CD14-positive monocyte (primary cell): ENCODE measurements at regions not wholly inside any gene's neighbourhood (a gene's known extent, or its start where the extent isn't known, plus 50 kb on each side); places are given as distances from the start of the nearest gene placed in this dataset.

ENCODE experiments used
- DNase-seq, 3 donors: peaks; one replicate each; pipeline ENCODE4 v3.0.0-alpha.2; 2011 to 2022
- H2AFZ ChIP-seq: 2 replicates; pipeline ENCODE4 v1.6.0; 2012; ENCODE audit warnings: mild to moderate bottlenecking, low read depth, low read length, inconsistent platforms; ENCODE audit not compliant: insufficient read depth, poor library complexity, severe bottlenecking
- H3K27ac ChIP-seq, 2 donors: 1 replicate in 1 of 2; 2 replicates in 1 of 2; pipeline ENCODE4 v1.5.1; 2012 to 2013; ENCODE audit warnings: low read length in 2 of 2, control low read depth in 1 of 2, inconsistent platforms in 1 of 2, low read depth in 1 of 2, mild to moderate bottlenecking in 1 of 2
- H3K27me3 ChIP-seq, 2 donors: one replicate each; pipeline versions ENCODE4 v1.6.0 to v1.6.1; 2011 to 2013; ENCODE audit warnings: low read length in 2 of 2; ENCODE audit not compliant: control insufficient read depth in 2 of 2, insufficient read depth in 2 of 2
- H3K36me3 ChIP-seq, 2 donors: replicated peaks in 1 of 2; 1 replicate in 1 of 2; 2 replicates in 1 of 2; pipeline versions ENCODE4 v1.5.1 to v1.6.1; 2012 to 2013; ENCODE audit warnings: low read length in 2 of 2, control low read depth in 1 of 2, inconsistent platforms in 1 of 2, mild to moderate bottlenecking in 1 of 2; ENCODE audit not compliant: insufficient read depth in 2 of 2, control insufficient read depth in 1 of 2
- H3K4me1 ChIP-seq, 2 donors: 1 replicate in 1 of 2; 2 replicates in 1 of 2; pipeline versions ENCODE4 v1.5.1 to v1.6.1; 2012 to 2013; ENCODE audit warnings: low read length in 2 of 2, control low read depth in 1 of 2, inconsistent platforms in 1 of 2, mild to moderate bottlenecking in 1 of 2, moderate library complexity in 1 of 2; ENCODE audit not compliant: insufficient read depth in 2 of 2, control insufficient read depth in 1 of 2
- H3K4me2 ChIP-seq: replicated peaks from 2 replicates; pipeline ENCODE3; 2012; ENCODE audit warnings: low read length, moderate library complexity, mild to moderate bottlenecking; ENCODE audit not compliant: poor library complexity, severe bottlenecking; ENCODE audit errors: extremely low read depth
- H3K4me3 ChIP-seq, 3 experiments: fragments of 200-600 bp in 1 of 3; sonication (generic) in 1 of 3; replicated peaks in 1 of 3; 1 replicate in 2 of 3; 2 replicates in 1 of 3; pipeline ENCODE4 v1.5.1; 2011 to 2013; ENCODE audit warnings: low read length in 3 of 3, mild to moderate bottlenecking in 3 of 3, control low read depth in 2 of 3, low read depth in 2 of 3, inconsistent platforms in 1 of 3, moderate library complexity in 1 of 3
- H3K79me2 ChIP-seq: 2 replicates; pipeline ENCODE4 v1.6.0; 2012; ENCODE audit warnings: mild to moderate bottlenecking, control low read depth, inconsistent platforms, low read length, moderate library complexity; ENCODE audit not compliant: insufficient read depth
- H3K9ac ChIP-seq: 2 replicates; pipeline ENCODE4 v1.6.0; 2017; ENCODE audit warnings: low read length, mild to moderate bottlenecking; ENCODE audit not compliant: insufficient read depth, poor library complexity, severe bottlenecking
- H3K9me3 ChIP-seq, 2 donors: replicated peaks in 1 of 2; 1 replicate in 1 of 2; 2 replicates in 1 of 2; pipeline versions ENCODE4 v1.5.1 to v1.6.1; 2012 to 2013; ENCODE audit warnings: low read length in 2 of 2, control low read depth in 1 of 2; ENCODE audit not compliant: control insufficient read depth in 1 of 2, insufficient read depth in 1 of 2
- H4K20me1 ChIP-seq: 2 replicates; pipeline ENCODE4 v1.6.0; 2012; ENCODE audit warnings: mild to moderate bottlenecking, low read length, control low read depth, moderate library complexity; ENCODE audit not compliant: insufficient read depth
- H3K27ac Mint-ChIP-seq, 7 donors: one replicate each; pipeline ENCODE4 v1.8.0; 2020; ENCODE audit warnings: mild to moderate bottlenecking in 7 of 7, mixed read lengths in 7 of 7, moderate library complexity in 6 of 7, inconsistent platforms in 2 of 7
- H3K27me3 Mint-ChIP-seq, 3 donors: one replicate each; pipeline ENCODE4 v1.8.0; 2021 to 2022; ENCODE audit warnings: low read depth in 3 of 3, mild to moderate bottlenecking in 3 of 3, mixed read lengths in 3 of 3, moderate library complexity in 3 of 3, inconsistent platforms in 1 of 3
- H3K36me3 Mint-ChIP-seq, 2 donors: one replicate each; pipeline ENCODE4 v1.8.0; 2020; ENCODE audit warnings: mixed read lengths in 2 of 2, inconsistent platforms in 1 of 2, mild to moderate bottlenecking in 1 of 2
- H3K4me1 Mint-ChIP-seq: one replicate; pipeline ENCODE4 v1.8.0; 2020; ENCODE audit warnings: mild to moderate bottlenecking, mixed read lengths
- H3K4me3 Mint-ChIP-seq, 2 donors: one replicate each; pipeline ENCODE4 v1.8.0; 2020; ENCODE audit warnings: mild to moderate bottlenecking in 2 of 2, mixed read lengths in 2 of 2, moderate library complexity in 1 of 2
- H3K9me3 Mint-ChIP-seq, 7 donors: one replicate each; pipeline ENCODE4 v1.8.0; 2020 to 2022; ENCODE audit warnings: mixed read lengths in 7 of 7, mild to moderate bottlenecking in 6 of 7, moderate library complexity in 6 of 7, inconsistent platforms in 2 of 7
- WGBS: methylation state at CpG from one replicate; pipeline ENCODE4 v1.1.5; 2013; ENCODE audit warnings: missing lambda C conversion rate; ENCODE audit not compliant: insufficient coverage; 5-methylcytosine and 5-hydroxymethylcytosine counted together
- intact Hi-C, 2 donors: fragments of 100-400 bp; cut with micrococcal nuclease; formaldehyde crosslinking; loops; one replicate each; pipeline versions ENCODE4 v1.15.0 to v1.15.1; 2023
- TF ChIP-seq, protein P1 (sequence below): fragments of 200-600 bp; IDR thresholded peaks from one replicate; pipeline ENCODE4 v1.8.0; 2022; ENCODE audit warnings: antibody characterized with exemption, mild to moderate bottlenecking

DNA sequence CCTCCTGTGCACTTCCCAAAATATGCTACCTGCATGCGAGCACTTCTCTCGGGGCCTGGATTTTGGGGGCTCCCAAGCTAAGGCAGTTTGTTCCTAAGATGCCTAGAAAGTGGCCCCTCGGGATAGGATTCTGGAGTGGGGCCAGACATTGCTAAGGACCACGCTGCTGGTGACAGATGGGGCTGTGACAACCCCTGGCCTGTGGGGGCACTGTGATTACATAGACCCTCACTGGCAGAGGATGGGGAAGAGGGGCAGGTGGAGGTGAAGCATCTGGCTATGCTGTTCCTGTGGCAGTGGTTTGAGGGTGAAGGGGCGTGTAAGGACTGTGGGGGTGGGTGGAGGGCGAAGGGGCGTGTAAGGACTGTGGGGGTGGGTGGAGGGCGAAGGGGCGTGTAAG is 128.4 kb downstream of the ENGASE start:
- Histone ChIP-seq H3K27ac (no peak overlapping the region), H3K36me3 (no peaks in the 10 kb centered on the region), H2AFZ (no peak overlapping the region), H3K9ac (no peak overlapping the region), H3K9me3 (no peaks in the 10 kb centered on the region), H4K20me1 (no peaks in the 10 kb centered on the region), H3K4me3 (no peak overlapping the region), H3K27me3 (no peaks in the 10 kb centered on the region), H3K4me1 (no peaks in the 10 kb centered on the region), H3K79me2 (no peaks in the 10 kb centered on the region), H3K4me2 (no peak overlapping the region)
- no peaks in the 10 kb centered on the region for H3K4me1 Mint-ChIP-seq
- TF ChIP-seq, protein P1, sequence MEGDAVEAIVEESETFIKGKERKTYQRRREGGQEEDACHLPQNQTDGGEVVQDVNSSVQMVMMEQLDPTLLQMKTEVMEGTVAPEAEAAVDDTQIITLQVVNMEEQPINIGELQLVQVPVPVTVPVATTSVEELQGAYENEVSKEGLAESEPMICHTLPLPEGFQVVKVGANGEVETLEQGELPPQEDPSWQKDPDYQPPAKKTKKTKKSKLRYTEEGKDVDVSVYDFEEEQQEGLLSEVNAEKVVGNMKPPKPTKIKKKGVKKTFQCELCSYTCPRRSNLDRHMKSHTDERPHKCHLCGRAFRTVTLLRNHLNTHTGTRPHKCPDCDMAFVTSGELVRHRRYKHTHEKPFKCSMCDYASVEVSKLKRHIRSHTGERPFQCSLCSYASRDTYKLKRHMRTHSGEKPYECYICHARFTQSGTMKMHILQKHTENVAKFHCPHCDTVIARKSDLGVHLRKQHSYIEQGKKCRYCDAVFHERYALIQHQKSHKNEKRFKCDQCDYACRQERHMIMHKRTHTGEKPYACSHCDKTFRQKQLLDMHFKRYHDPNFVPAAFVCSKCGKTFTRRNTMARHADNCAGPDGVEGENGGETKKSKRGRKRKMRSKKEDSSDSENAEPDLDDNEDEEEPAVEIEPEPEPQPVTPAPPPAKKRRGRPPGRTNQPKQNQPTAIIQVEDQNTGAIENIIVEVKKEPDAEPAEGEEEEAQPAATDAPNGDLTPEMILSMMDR: no peak
- intact Hi-C loops: no loop called here
- H3K27ac Mint-ChIP-seq: no peak overlapping the region
- no peaks in the 10 kb centered on the region for H3K36me3 Mint-ChIP-seq
- DNase-seq: no peak
- H3K27me3 Mint-ChIP-seq: peaks cover 6 to 21% (median 7%) of the 10 kb centered on the region in 3 donors
- WGBS: 88% methylated on average over 4 of the region's 9 CpGs
- H3K4me3 Mint-ChIP-seq: no peak overlapping the region
- H3K9me3 Mint-ChIP-seq: peaks cover 0 to 1% (median 0%) of the 10 kb centered on the region in 7 donors

DNA sequence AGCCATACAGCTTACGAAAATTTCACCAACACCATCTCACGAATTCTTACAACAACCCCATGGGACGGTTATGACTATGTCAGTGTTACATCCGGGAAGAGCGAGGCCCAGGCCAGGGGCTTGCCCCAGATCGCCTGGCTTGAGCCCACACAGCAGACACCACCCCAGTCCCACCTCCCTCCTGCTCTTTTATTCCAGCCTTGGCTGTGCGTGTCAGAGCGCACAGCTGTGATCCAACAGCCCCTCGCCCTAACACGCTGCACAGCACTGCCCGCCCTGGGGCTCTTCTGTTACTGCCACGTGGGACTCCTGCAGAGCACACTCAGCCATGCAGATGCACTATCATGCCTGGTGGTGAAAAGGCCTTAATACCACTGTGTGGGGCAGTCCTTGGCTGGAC is 127.9 kb downstream of the ENGASE start:
- TF ChIP-seq, protein P1: no peak
- Histone ChIP-seq H3K79me2 (no peaks in the 10 kb centered on the region), H2AFZ (no peak overlapping the region), H3K36me3 (no peaks in the 10 kb centered on the region), H3K4me1 (no peaks in the 10 kb centered on the region), H4K20me1 (no peaks in the 10 kb centered on the region), H3K27ac (no peak overlapping the region), H3K27me3 (no peaks in the 10 kb centered on the region), H3K4me2 (no peak overlapping the region), H3K9me3 (no peaks in the 10 kb centered on the region), H3K9ac (no peak overlapping the region), H3K4me3 (no peak overlapping the region)
- Mint-ChIP-seq H3K27me3 (peaks cover 2 to 17% (median 9%) of the 10 kb centered on the region in 3 donors), H3K27ac (no peak overlapping the region), H3K4me3 (no peak overlapping the region), H3K4me1 (no peaks in the 10 kb centered on the region), H3K36me3 (no peaks in the 10 kb centered on the region), H3K9me3 (peaks cover 0 to 1% (median 0%) of the 10 kb centered on the region in 7 donors)
- intact Hi-C loops: no loop called here
- DNase-seq: no peak
- WGBS: 70% methylated on average over 8 of the region's 12 CpGs
